ENCODE measurements at regions not wholly inside any gene's neighbourhood (a gene's known extent, or its start where the extent isn't known, plus 50 kb on each side); places are given as distances from the start of the nearest gene placed in this dataset.

DNA sequence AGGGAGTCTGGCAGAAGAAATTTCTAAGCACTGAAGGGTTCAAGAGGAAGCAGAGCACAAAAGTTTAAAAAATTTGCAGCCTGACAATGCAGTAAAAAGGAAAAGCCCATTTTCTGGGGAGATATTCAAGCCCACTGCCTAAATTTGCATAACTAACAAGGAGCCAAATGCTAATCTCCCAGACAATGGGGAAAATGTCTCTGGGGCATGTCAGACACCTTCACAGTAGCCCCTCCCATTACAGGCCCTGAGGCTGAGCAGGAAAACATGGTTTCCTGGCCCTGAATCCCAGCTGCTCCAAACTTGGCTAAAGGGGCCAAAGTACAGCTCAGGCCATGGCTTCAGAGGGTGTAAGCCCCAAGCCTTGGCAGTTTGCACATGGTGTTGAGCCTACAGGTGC, 908.5 kb upstream of the MANEA start:
- no peak overlapping the region for H3K27ac ChIP-seq (ENCODE audit: low read depth, low read length)
- no peaks in the 10 kb centered on the region for H3K27me3 ChIP-seq (ENCODE audit: insufficient read depth, low read length, poor library complexity)
- H3K4me3 ChIP-seq (ENCODE audit: low read length) = no peak overlapping the region
- no peaks in the 10 kb centered on the region for H3K36me3 ChIP-seq (ENCODE audit: control insufficient read depth, insufficient read depth, low read length)
- DNase-seq = peak; percentile 37
- no peak overlapping the region for H4K5ac ChIP-seq (ENCODE audit: low read length)
- no peak overlapping the region for H4K8ac ChIP-seq (ENCODE audit: low read depth, low read length)
- H3K4me1 ChIP-seq (ENCODE audit: control insufficient read depth, low read depth, low read length) = no peaks in the 10 kb centered on the region
- no peak overlapping the region for H3K9ac ChIP-seq (ENCODE audit: low read length)
- H2BK5ac ChIP-seq (ENCODE audit: low read length) = no peak overlapping the region
- no peak overlapping the region for H3K4me2 ChIP-seq (ENCODE audit: low read length)
- no peak overlapping the region for H2AK5ac ChIP-seq (ENCODE audit: low read length)
- H3K79me2 ChIP-seq (ENCODE audit: control insufficient read depth, insufficient read depth, low read length) = no peaks in the 10 kb centered on the region
- no peak overlapping the region for H3K18ac ChIP-seq (ENCODE audit: low read length)
- H3K23ac ChIP-seq (ENCODE audit: low read length) = no peak overlapping the region
- H2BK15ac ChIP-seq (replicated peaks; ENCODE audit: low read depth) = no peak overlapping the region
- no peak overlapping the region for H2BK120ac ChIP-seq (ENCODE audit: low read depth, low read length)
- H3K4ac ChIP-seq (ENCODE audit: low read depth, low read length) = no peak overlapping the region
- H3K56ac ChIP-seq (ENCODE audit: low read length) = no peak overlapping the region
- H3K79me1 ChIP-seq (ENCODE audit: low read length) = no peaks in the 10 kb centered on the region

DNA sequence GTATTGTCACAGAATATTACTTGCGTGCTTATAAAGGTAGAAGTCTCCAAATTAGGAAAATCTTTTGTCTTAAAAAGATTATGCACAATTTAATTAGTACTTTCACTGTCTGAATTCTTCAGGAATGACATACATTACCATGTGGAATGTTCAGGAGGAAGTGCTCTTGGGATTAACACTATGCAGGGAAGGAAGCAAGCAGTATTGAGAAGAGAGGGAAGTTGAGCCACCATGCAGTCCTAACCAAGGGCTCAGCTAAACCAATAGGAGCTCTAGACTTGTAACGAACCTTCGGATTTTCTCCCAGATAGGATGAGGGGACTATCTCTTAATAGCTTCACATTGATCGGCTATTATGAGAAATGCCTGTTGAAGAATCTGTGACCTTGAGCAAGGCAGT, 918.4 kb upstream of the MANEA start:
- no peak overlapping the region for H2BK15ac ChIP-seq (replicated peaks; ENCODE audit: low read depth)
- no peak overlapping the region for H4K8ac ChIP-seq (ENCODE audit: low read depth, low read length)
- H3K23ac ChIP-seq (ENCODE audit: low read length) = no peak overlapping the region
- no peak overlapping the region for H3K9ac ChIP-seq (ENCODE audit: low read length)
- no peak overlapping the region for H3K4me2 ChIP-seq (ENCODE audit: low read length)
- WGBS (ENCODE audit: extremely low coverage, insufficient coverage, low lambda C conversion rate) = no CpG with 5 or more reads among the region's 4 CpGs
- H3K27ac ChIP-seq (ENCODE audit: low read depth, low read length) = no peak overlapping the region
- no peak overlapping the region for H3K56ac ChIP-seq (ENCODE audit: low read length)
- H3K36me3 ChIP-seq (ENCODE audit: control insufficient read depth, insufficient read depth, low read length) = no peaks in the 10 kb centered on the region
- H3K4ac ChIP-seq (ENCODE audit: low read depth, low read length) = peak overlapping the region; percentile 4
- no peak overlapping the region for H4K5ac ChIP-seq (ENCODE audit: low read length)
- no peak overlapping the region for H2BK120ac ChIP-seq (ENCODE audit: low read depth, low read length)
- H3K27me3 ChIP-seq (ENCODE audit: insufficient read depth, low read length, poor library complexity) = no peaks in the 10 kb centered on the region
- H3K18ac ChIP-seq (ENCODE audit: low read length) = no peak overlapping the region
- no peak overlapping the region for H2AK5ac ChIP-seq (ENCODE audit: low read length)
- no peaks in the 10 kb centered on the region for H3K79me2 ChIP-seq (ENCODE audit: control insufficient read depth, insufficient read depth, low read length)
- no peak overlapping the region for H3K4me3 ChIP-seq (ENCODE audit: low read length)
- H3K79me1 ChIP-seq (ENCODE audit: low read length) = no peaks in the 10 kb centered on the region
- H2BK5ac ChIP-seq (ENCODE audit: low read length) = no peak overlapping the region
- DNase-seq = peak; percentile 54
- no peaks in the 10 kb centered on the region for H3K4me1 ChIP-seq (ENCODE audit: control insufficient read depth, low read depth, low read length)

DNA sequence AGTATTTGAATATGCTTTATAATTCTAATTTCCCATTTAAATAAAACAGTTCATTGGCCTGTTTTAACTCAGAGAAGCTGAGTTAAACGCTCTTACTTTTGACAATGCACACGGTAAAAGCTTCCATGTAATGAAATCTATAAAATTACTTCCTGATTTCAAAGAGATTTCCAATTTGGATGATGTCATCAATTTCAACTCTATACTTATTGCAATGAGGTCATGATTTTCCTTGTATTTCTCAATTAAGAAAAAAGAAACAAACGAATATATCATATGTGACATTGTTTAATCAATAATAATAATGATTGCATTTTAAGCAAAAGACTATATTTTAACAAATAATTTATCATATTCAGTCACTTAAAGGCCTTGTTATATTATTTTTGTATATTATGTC, 926.1 kb upstream of the MANEA start:
- no peaks in the 10 kb centered on the region for H3K79me2 ChIP-seq (ENCODE audit: control insufficient read depth, insufficient read depth, low read length)
- H3K18ac ChIP-seq (ENCODE audit: low read length) = no peak overlapping the region
- H3K9ac ChIP-seq (ENCODE audit: low read length) = no peak overlapping the region
- no peaks in the 10 kb centered on the region for H3K79me1 ChIP-seq (ENCODE audit: low read length)
- no peak overlapping the region for H3K56ac ChIP-seq (ENCODE audit: low read length)
- H3K36me3 ChIP-seq (ENCODE audit: control insufficient read depth, insufficient read depth, low read length) = no peaks in the 10 kb centered on the region
- no peak overlapping the region for H2BK15ac ChIP-seq (replicated peaks; ENCODE audit: low read depth)
- no peaks in the 10 kb centered on the region for H3K4me1 ChIP-seq (ENCODE audit: control insufficient read depth, low read depth, low read length)
- no peak overlapping the region for H3K4me2 ChIP-seq (ENCODE audit: low read length)
- WGBS (ENCODE audit: extremely low coverage, insufficient coverage, low lambda C conversion rate) = no CpG with 5 or more reads among the region's 3 CpGs
- H3K23ac ChIP-seq (ENCODE audit: low read length) = no peak overlapping the region
- H2BK120ac ChIP-seq (ENCODE audit: low read depth, low read length) = no peak overlapping the region
- no peak overlapping the region for H4K8ac ChIP-seq (ENCODE audit: low read depth, low read length)
- H3K4me3 ChIP-seq (ENCODE audit: low read length) = no peak overlapping the region
- no peak overlapping the region for H3K4ac ChIP-seq (ENCODE audit: low read depth, low read length)
- H2BK5ac ChIP-seq (ENCODE audit: low read length) = no peak overlapping the region
- no peak overlapping the region for H3K27ac ChIP-seq (ENCODE audit: low read depth, low read length)
- DNase-seq = no peak
- no peaks in the 10 kb centered on the region for H3K27me3 ChIP-seq (ENCODE audit: insufficient read depth, low read length, poor library complexity)
- H2AK5ac ChIP-seq (ENCODE audit: low read length) = no peak overlapping the region
- no peak overlapping the region for H4K5ac ChIP-seq (ENCODE audit: low read length)

DNA sequence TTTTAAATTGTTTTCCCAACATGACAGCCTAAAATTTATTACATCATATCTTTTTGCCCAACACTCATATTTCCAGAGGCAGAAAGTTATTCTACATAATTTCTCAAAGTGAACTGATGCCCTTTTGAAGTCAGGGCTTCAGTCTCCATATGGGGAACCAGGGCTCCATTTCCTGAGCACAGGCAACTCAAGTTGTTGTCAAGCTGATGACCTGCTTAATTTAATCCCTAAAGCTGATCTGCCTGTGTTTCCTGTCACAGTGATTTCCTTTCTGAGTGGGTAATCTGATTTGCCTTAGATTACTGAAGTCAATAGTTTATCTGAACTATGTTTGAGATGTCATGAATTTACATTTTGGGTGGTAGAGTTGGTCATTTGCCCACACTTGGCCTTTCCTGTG, 932.1 kb upstream of the MANEA start:
- H4K8ac ChIP-seq (ENCODE audit: low read depth, low read length) = no peak overlapping the region
- no peak overlapping the region for H2BK120ac ChIP-seq (ENCODE audit: low read depth, low read length)

DNA sequence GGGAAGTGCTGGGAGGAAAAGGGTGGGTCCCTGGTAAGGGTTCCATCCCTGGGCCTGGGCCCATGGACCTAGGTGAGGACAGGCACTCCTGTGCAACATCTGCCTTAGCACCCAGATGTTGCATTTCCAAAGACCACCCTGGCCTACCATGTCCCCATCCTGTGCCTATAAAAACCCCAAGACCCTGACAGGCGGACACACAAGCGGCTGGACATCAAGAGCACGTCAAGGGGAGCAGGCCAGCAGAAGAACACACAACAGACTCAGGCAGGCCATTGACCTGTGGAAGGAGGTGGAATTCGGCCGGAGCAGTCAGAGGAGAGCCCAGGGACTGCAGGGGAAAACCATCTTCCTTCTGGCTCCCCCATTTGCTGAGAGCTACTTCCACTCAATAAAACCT, 937.8 kb upstream of the MANEA start:
- H2AK5ac ChIP-seq (ENCODE audit: low read length) = no peak overlapping the region
- H3K4me2 ChIP-seq (ENCODE audit: low read length) = no peak overlapping the region
- no peak overlapping the region for H4K5ac ChIP-seq (ENCODE audit: low read length)
- H3K36me3 ChIP-seq (ENCODE audit: control insufficient read depth, insufficient read depth, low read length) = no peaks in the 10 kb centered on the region
- no CpG with 5 or more reads among the region's 5 CpGs for WGBS (ENCODE audit: extremely low coverage, insufficient coverage, low lambda C conversion rate)
- no peak overlapping the region for H2BK15ac ChIP-seq (replicated peaks; ENCODE audit: low read depth)
- H3K4me1 ChIP-seq (ENCODE audit: control insufficient read depth, low read depth, low read length) = no peaks in the 10 kb centered on the region
- no peak overlapping the region for H2BK5ac ChIP-seq (ENCODE audit: low read length)
- H3K79me1 ChIP-seq (ENCODE audit: low read length) = no peaks in the 10 kb centered on the region
- H3K9ac ChIP-seq (ENCODE audit: low read length) = no peak overlapping the region
- H3K56ac ChIP-seq (ENCODE audit: low read length) = no peak overlapping the region
- H3K4me3 ChIP-seq (ENCODE audit: low read length) = no peak overlapping the region
- DNase-seq = no peak
- H3K27me3 ChIP-seq (ENCODE audit: insufficient read depth, low read length, poor library complexity) = no peaks in the 10 kb centered on the region
- no peak overlapping the region for H4K8ac ChIP-seq (ENCODE audit: low read depth, low read length)
- no peak overlapping the region for H3K18ac ChIP-seq (ENCODE audit: low read length)
- no peak overlapping the region for H2BK120ac ChIP-seq (ENCODE audit: low read depth, low read length)
- no peak overlapping the region for H3K27ac ChIP-seq (ENCODE audit: low read depth, low read length)
- no peak overlapping the region for H3K4ac ChIP-seq (ENCODE audit: low read depth, low read length)
- no peaks in the 10 kb centered on the region for H3K79me2 ChIP-seq (ENCODE audit: control insufficient read depth, insufficient read depth, low read length)
- H3K23ac ChIP-seq (ENCODE audit: low read length) = no peak overlapping the region

More for the DNA sequence above, 932.1 kb upstream of the MANEA start:
- no peaks in the 10 kb centered on the region for H3K4me1 ChIP-seq (ENCODE audit: control insufficient read depth, low read depth, low read length)
- no peaks in the 10 kb centered on the region for H3K36me3 ChIP-seq (ENCODE audit: control insufficient read depth, insufficient read depth, low read length)
- no peak overlapping the region for H4K5ac ChIP-seq (ENCODE audit: low read length)
- no peak overlapping the region for H3K4me2 ChIP-seq (ENCODE audit: low read length)
- H3K56ac ChIP-seq (ENCODE audit: low read length) = no peak overlapping the region
- no peak overlapping the region for H3K27ac ChIP-seq (ENCODE audit: low read depth, low read length)
- H3K79me2 ChIP-seq (ENCODE audit: control insufficient read depth, insufficient read depth, low read length) = no peaks in the 10 kb centered on the region
- no peaks in the 10 kb centered on the region for H3K27me3 ChIP-seq (ENCODE audit: insufficient read depth, low read length, poor library complexity)
- no peak overlapping the region for H2BK15ac ChIP-seq (replicated peaks; ENCODE audit: low read depth)
- H3K4ac ChIP-seq (ENCODE audit: low read depth, low read length) = no peak overlapping the region
- H3K23ac ChIP-seq (ENCODE audit: low read length) = no peak overlapping the region
- peak; percentile 11 for DNase-seq
- no peak overlapping the region for H3K18ac ChIP-seq (ENCODE audit: low read length)
- H3K79me1 ChIP-seq (ENCODE audit: low read length) = no peaks in the 10 kb centered on the region
- H2AK5ac ChIP-seq (ENCODE audit: low read length) = no peak overlapping the region
- H3K9ac ChIP-seq (ENCODE audit: low read length) = no peak overlapping the region
- H3K4me3 ChIP-seq (ENCODE audit: low read length) = no peak overlapping the region
- no peak overlapping the region for H2BK5ac ChIP-seq (ENCODE audit: low read length)

DNA sequence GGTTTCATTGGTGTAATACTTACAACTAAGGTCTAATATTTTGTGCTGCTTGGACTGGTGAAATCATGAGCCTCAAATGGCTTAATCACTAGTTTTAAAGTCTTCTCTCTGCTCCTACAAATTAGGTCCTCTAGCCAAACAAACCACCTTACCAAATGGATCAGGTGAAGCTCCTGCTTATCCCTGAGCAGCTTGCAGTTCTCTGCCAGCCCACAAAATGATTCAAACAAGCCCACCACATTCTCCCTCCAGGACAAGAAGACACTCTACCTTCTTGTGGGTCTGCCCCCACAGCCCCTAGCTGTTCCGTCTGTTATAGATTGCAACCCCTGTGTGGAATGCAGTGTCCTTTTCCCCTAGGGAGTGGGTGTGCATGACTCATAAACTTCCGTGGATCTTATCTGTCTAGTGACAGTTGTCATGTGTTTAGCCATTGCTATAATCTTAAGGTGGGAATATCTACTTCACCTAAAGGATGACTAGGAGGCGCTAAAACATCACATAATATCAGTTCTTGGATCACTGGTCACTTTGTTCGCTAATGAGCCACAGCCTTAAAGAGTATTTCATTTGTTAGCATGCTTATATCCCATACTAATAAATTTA, 940.5 kb upstream of the MANEA start:
- Histone ChIP-seq H3K9ac (ENCODE audit: low read length) (no peak overlapping the region), H3K4me1 (ENCODE audit: control insufficient read depth, low read depth, low read length) (no peaks in the 10 kb centered on the region), H3K56ac (ENCODE audit: low read length) (no peak overlapping the region), H2BK5ac (ENCODE audit: low read length) (no peak overlapping the region), H2BK120ac (ENCODE audit: low read depth, low read length) (no peak overlapping the region), H3K23ac (ENCODE audit: low read length) (no peak overlapping the region), H4K5ac (ENCODE audit: low read length) (no peak overlapping the region), H3K79me1 (ENCODE audit: low read length) (no peaks in the 10 kb centered on the region), H3K79me2 (ENCODE audit: control insufficient read depth, insufficient read depth, low read length) (no peaks in the 10 kb centered on the region), H3K18ac (ENCODE audit: low read length) (peak overlapping the region; percentile 51), H3K27me3 (ENCODE audit: insufficient read depth, low read length, poor library complexity) (no peaks in the 10 kb centered on the region), H2BK15ac (replicated peaks; ENCODE audit: low read depth) (no peak overlapping the region), H3K4me2 (ENCODE audit: low read length) (no peak overlapping the region), H3K27ac (ENCODE audit: low read depth, low read length) (no peak overlapping the region), H3K36me3 (ENCODE audit: control insufficient read depth, insufficient read depth, low read length) (no peaks in the 10 kb centered on the region), H3K4me3 (ENCODE audit: low read length) (no peak overlapping the region), H2AK5ac (ENCODE audit: low read length) (no peak overlapping the region), H4K8ac (ENCODE audit: low read depth, low read length) (no peak overlapping the region), H3K4ac (ENCODE audit: low read depth, low read length) (no peak overlapping the region)
- no CpG with 5 or more reads among the region's 4 CpGs for WGBS (ENCODE audit: extremely low coverage, insufficient coverage, low lambda C conversion rate)
- DNase-seq = peak; percentile 63
